Stimulated activated CD8-positive, alpha-beta memory T cell treated with anti-CD3 and anti-CD28 coated beads, Interleukin-12 subunit alpha, Interleukin-12 subunit beta, amount 100 ng/mL, for 24 hours (primary cell): ENCODE measurements at regions not wholly inside any gene's neighbourhood (a gene's known extent, or its start where the extent isn't known, plus 50 kb on each side); places are given as distances from the start of the nearest gene placed in this dataset.
"Not testable (repeated sequence)": the region's sequence is repeated elsewhere in the genome, so short reads cannot be mapped to it uniquely, and the experiment has no call there.

ENCODE experiments used
- DNase-seq: peaks from one replicate; pipeline ENCODE4 v3.0.0-alpha.2; 2020; ENCODE audit errors: extremely low read depth

GRCh38 chr3:16053794-16054193 is 120.7 kb upstream of the GALNT15 start:
- DNase-seq = no peak

DNA sequence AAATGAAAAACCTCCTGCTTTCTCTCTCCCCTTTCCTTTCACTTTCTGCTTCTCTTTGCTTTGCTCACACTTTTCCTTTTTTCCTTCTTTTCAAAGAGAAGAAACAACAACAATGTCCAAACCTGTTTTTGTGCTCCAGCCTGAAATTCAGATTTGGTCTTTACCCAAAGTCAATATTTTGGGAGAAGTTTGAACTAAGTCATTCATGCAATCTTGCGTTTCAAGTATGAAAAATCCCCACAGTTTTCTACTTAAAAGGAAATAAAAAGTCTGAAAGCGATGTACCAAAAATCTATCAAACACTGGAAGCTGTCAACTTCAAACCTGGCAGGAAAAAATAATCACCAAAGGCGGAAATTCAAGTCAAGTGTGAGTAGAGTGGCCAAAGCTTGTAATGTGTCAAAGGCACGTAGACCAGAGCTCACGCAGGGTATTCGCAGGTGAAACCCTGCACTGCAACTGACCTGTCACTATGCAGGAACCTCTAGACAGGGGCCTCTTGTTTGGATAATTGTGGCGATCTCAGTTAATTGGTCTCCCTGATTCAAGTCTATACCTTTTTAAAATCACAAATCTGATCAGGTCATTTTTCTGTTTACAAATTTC is 118.8 kb upstream of the GALNT15 start:
- DNase-seq = no peak

GRCh38 chr3:16056217-16056616 is 118.3 kb upstream of the GALNT15 start:
- DNase-seq = no peak

DNA sequence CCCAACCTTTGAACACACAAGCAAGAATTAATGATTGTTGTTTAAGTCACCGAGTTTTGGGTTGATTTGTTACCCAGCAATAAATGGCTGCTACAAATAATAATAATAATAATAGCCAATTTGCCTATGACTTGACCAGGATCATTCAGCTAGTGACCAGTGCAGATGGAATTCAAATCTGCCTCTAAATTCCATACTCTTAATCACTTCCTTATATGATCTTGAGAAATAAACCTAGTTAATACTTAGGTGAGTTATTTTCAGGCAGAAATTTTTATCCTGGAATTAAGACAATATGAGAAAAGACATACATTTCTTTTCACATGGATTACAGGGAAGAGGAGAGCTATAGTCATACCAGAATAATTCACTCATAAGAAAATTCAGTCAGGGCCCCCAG is 116.0 kb upstream of the GALNT15 start:
- DNase-seq = no peak

GRCh38 chr3:16059081-16059537 is 115.4 kb upstream of the GALNT15 start:
- no peak for DNase-seq

DNA sequence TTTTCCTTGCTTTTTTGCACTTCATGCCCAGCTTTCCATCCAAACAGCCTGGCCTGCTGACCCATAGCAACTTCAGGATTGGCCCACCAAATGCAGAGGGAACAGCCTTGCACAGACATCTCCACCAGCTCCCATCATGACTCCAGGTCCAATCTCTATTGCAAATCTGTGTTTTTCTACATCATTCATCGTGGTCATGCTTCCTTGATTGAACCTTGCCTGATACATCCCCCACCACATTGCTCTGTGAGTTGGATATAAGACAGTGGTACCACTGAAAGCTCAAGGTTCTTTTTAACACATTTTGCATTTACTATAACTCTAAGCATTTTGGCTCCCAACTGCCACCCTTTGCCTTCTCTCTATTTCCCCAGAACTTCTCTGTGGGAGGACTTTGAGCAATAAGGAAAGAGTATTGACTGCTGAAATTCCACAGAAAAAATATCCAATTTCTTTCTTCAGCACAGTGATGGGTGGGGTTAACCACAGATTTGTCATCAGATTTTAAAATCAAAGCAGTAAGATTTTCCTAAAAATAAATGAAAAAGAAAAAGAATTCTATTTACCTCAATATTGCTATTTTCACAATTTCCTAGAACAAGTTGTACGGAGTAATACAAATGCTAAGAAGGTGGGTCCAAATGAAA is 114.6 kb upstream of the GALNT15 start:
- no peak for DNase-seq

DNA sequence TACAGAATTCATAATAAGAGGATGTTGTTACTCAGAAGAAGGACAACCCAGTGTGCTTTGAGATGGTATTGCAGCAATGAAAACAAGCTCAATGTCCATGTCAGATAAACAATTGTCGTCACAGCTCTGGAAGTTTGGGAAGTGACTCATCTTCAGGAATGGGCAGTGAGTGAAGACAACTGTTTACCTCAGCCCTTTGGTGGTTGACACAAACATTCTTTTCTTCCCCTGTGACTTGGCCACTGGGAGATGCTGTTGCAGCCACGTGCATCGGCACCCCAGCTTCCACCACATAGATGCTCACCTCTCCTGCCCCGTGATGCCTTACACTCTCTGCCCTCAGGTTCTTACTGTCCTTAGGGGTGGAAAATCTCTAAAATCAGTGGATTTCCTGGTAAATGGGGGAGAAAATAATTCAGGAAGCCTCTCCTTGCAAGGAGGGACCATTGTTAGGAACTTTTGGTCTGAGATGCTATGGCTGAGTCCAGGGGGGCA is 114.1 kb upstream of the GALNT15 start:
- DNase-seq = no peak

DNA sequence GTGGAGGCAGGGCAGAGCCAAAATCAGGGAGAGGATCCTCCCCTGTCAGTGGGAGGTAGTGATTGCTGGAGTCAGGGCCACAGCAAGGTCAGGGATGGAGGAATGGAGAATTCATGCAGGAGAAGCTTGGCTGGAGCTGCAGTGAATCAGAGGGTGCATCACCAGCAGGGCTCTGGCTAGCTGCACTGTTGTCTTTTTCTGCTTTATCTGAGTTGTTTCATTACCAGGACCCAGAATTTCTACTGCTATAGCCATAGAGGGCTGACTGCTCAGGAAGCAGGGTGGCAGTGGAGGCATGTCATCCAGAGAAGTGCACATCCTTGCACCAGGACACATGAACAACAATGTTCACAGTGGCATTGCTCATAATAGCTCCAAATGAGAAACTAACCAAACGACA is 113.5 kb upstream of the GALNT15 start:
- DNase-seq = no peak

DNA sequence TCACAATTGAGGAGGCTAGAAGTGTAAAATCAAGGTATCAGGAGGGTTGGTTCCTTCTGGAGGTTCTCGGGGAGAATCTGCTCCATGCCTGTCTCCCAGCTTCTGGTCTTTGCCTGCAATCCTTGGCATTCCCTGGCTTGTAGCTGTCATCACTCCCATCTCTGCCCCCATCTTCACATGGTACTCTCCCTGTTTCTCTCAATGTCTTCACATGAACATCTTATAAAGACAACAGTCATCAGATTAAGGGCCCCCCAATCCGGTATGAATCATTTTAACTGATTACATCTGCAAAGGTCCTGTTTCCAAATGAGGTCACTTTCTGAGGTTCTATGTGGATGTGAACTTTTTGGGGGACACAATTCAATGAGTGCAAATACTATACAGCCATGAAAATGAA is 113.0 kb upstream of the GALNT15 start:
- no peak for DNase-seq

GRCh38 chr3:16063603-16064002 is 110.9 kb upstream of the GALNT15 start:
- no peak for DNase-seq

GRCh38 chr3:16064642-16065414 is 109.7 kb upstream of the GALNT15 start:
- no peak for DNase-seq

- DNase-seq = no peak
Observed at GRCh38 chr3:16066545-16066944, 107.9 kb upstream of the GALNT15 start.

DNA sequence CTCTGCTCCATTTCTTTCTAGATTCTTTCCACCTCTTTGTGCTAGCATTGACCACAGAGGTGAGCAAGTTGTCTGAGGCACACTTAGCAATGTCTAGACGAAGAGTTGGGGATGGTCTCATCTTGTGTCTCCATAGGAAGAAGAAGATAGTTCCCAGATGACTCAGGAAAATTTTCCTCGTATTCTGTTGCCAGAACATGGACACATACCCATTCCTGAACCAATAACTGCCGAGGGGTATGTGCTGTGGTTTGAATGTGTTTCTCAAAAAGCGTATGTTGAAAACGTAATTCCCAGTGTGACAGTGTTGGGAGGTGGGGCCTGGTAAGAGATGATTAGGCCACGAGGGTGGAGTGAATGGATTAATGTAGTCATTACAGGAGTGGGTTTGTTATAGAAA is 107.5 kb upstream of the GALNT15 start:
- no peak for DNase-seq

DNA sequence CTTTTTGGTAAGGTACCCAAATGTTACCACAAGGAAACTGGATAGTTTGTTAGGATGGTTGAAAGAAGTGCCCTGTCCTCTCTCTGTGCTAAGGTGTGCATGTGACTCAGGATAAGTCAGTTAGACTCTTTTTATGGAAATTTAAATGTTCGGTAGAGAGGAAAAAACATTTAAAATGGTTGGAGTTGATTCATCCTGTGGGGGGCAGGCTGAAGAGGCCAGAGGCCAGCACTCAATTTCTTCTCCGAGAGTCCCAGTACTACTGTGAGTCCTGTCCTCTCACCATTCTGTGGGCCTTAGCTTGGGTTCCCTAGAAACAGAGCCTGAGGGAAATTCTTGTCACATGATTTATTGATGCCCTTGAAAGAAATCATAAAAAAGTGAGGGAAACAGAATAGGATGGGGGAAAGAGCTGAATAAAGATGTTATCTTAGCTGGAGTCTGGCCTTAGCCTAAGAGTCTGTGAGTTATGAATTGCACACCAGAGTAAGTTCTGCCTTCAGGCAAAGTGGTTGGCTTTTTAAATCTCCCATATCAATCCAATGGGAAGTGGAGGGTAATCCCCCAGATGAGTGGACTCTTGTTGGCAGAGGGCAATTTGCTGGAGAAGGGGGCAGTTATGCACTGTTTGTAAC is 106.5 kb upstream of the GALNT15 start:
- no peak for DNase-seq

DNA sequence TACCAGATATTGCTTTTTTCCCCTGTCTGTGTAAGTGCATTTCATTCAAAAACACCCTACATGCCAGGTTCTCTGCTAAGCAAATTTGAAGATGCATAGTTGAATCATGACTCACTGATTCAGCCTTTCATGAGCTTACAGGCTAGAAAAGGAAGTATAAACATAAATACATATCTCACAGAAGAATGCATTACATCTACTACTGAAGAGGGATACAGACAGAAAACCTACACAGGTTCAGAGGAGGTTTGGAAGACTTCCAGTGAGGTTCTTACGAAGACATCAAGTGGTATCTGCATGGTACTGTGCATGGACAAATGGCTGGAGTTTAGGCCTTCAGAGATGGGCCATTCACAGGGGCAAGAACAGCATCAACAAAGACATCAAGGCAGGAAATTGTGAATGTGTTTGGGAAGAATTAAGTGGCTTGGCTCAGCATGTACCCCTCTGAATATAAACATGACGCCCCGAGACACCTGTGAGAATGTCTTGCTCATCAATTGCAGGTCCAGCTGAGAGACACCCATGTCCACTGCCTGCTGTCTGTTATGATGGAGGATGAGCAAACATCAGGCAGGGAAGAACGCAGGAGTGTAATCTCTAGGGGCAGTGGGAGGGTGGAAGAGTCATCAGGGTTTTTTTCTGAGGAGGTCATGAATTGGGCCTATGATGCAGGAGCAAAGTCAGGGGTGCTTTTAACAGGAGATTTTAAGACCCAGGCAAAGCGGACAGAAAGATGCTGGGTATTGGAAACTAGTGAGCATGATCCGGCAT is 105.1 kb upstream of the GALNT15 start:
- no peak for DNase-seq

DNA sequence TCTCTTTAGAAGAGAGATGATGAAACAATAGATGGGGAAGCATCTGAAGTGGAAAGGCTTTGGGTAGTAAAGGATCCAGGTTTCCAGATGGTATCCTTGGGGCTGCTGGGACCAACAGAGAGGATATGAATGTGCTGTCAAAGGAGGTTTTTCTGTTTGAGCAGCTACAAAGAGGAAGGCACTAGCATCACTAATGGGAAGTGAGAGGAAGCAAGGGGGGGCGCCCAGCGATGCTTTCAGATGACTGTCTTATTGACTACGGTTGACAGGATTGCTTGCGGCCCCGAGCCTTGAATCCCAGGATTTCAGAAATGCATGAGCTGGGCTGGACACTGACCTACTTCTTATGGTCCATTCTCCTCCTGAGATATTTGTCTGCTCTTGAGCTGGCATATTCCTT is 103.8 kb upstream of the GALNT15 start:
- DNase-seq = no peak

DNA sequence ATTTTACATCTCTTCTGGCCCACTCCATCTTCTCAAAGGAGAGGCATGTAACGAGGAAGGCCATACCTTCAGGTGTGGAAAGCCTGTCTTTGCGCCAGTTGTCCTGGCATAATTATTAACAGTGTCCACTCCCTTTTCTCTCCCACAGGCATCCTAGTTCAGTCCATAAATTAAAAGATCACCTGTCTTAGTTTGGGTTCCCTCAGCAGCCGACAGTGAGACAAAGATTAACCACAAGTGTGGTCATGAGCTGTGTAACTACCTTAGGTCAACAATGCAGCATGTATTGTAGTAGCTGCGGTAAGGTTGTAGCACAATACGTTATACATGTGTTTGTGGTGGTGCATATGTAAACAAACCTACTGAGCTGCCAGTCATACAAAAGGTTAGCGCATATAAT is 103.3 kb upstream of the GALNT15 start:
- DNase-seq = no peak

DNA sequence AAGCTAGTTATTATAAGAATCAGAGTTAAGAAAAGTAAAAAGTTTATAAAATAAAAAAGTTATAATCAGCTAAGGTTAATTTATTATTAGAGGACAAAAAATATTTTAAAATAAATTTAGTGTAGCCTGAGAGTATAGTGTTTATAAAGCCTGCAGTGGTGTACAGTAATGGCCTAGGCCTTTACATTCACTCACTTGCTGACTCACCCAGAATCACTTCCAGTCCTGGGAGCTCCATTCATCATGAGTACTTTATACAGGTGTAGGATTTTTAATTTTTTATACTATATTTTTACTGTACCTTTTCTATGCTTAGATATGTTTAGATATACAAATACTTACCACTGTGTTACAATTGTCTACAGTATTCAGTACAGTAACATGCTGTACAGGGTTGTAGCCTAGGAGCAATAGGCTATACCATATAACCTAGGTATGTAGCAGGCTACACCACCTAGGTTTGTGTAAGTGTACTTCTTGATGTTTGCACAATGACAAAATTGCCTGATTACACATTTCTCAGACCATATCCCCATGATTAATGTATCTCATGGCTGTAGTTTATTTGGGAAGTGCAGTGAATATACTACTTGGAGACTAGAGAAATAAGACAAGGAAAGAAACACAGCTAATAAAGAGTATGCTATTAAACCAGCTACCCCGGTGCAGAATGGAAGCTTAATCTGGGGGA is 101.9 kb upstream of the GALNT15 start:
- no peak for DNase-seq

DNA sequence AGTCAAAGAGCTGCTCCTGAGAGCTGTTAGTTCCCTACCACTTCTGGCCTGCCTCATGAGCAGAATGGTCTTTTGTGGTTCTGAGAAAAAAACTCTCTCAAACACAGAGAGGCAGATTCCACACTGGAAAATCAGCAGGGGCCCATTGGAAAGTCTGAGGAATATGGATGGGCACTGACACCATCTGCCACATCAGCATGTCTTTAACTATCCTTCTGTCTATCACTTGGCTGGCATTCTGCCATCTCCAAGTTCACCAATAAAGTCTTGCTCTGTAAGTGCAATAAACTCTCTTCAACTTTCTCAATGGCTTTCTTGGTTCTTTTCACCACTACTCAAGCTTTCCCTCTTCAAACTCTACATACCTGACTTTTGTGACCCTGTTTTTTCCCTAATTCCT is 101.3 kb upstream of the GALNT15 start:
- no peak for DNase-seq

DNA sequence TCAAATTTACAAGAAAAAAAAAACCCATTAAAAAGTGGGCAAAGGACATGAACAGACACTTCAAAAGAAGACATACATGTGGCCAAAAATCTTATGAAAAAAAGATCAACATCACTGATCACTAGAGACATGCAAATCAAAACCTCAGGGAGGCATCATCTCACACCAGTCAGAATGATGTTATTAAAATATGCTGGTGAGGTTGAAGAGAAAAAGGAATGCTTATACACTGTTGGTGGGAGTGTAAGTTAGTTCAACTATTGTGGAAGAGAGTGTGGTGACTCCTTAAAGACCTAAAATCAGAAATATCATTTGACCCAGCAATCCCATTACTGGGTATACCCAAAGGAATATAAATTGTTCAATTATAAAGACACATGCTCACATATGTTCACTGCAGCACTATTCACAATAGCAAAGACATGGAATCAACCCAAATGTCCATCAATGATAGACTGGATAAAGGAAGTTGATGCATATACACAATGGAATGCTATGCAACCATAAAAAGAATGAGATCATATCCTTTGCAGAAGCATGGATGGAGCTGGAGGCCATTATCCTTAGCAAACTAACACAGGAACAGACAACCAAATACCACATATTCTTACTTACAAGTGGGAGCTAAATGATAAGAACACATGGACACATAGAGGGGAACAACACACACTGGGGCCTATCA is 100.3 kb upstream of the GALNT15 start:
- not testable (repeated sequence) for DNase-seq
